SK-N-SH treated with all-trans-retinoic acid at 6 μM for 48 hours (cell line): ENCODE measurements at regions not wholly inside any gene's neighbourhood (a gene's known extent, or its start where the extent isn't known, plus 50 kb on each side); places are given as distances from the start of the nearest gene placed in this dataset.

Source experiments
- ARNTL ChIP-seq: fragments of 450-650 bp; formaldehyde crosslinking; IDR thresholded peaks from 2 replicates; pipeline ENCODE4 v1.5.0; 2020; ENCODE audit warnings: low read depth, mild to moderate bottlenecking, moderate library complexity, borderline replicate concordance
- ESRRG ChIP-seq: fragments of 250-450 bp; sonication (Bioruptor Pico); IDR thresholded peaks from 2 replicates; pipeline ENCODE4 v1.6.1; 2021; ENCODE audit warnings: mild to moderate bottlenecking
- OSR1 ChIP-seq: fragments of 250-450 bp; sonication (Bioruptor Pico); IDR thresholded peaks from 2 replicates; pipeline ENCODE4 v1.8.0; 2022; ENCODE audit warnings: moderate library complexity, mild to moderate bottlenecking, inconsistent platforms
- TCF4 ChIP-seq: fragments of 250-450 bp; sonication (Bioruptor Pico); IDR thresholded peaks from 2 replicates; pipeline ENCODE4 v1.8.0; 2021; ENCODE audit warnings: mild to moderate bottlenecking, moderate library complexity, borderline replicate concordance
- ZFP3 ChIP-seq: fragments of 250-450 bp; sonication (Bioruptor Pico); IDR thresholded peaks from 2 replicates; pipeline ENCODE4 v1.5.0; 2020; ENCODE audit warnings: mild to moderate bottlenecking, moderate library complexity
- ZFP30 ChIP-seq: fragments of 450-650 bp; formaldehyde crosslinking; IDR thresholded peaks from 2 replicates; pipeline ENCODE4 v1.5.0; 2022; ENCODE audit warnings: mild to moderate bottlenecking, moderate library complexity
- ZNF8 ChIP-seq: fragments of 450-650 bp; formaldehyde crosslinking; IDR thresholded peaks from 2 replicates; pipeline ENCODE4 v1.5.0; 2020; ENCODE audit warnings: mild to moderate bottlenecking, moderate library complexity
- TF ChIP-seq, protein P1 (sequence below): fragments of 250-450 bp; sonication (Bioruptor Pico); IDR thresholded peaks from 2 replicates; pipeline ENCODE4 v1.5.0; 2020; ENCODE audit warnings: mild to moderate bottlenecking, moderate library complexity
- TF ChIP-seq, protein P2 (sequence below): fragments of 250-450 bp; sonication (Bioruptor Pico); IDR thresholded peaks from 2 replicates; pipeline ENCODE4 v1.5.1; 2020; ENCODE audit warnings: low read depth, mild to moderate bottlenecking, moderate library complexity
- TF ChIP-seq, protein P3 (sequence below): fragments of 250-450 bp; sonication (Bioruptor Pico); IDR thresholded peaks from 2 replicates; pipeline ENCODE4 v1.5.1; 2021; ENCODE audit warnings: mild to moderate bottlenecking, moderate library complexity
- TF ChIP-seq, protein P4 (sequence below): fragments of 250-450 bp; sonication (Bioruptor Pico); IDR thresholded peaks from 2 replicates; pipeline ENCODE4 v1.8.0; 2021; ENCODE audit warnings: low read depth, mild to moderate bottlenecking, moderate library complexity, borderline replicate concordance

DNA sequence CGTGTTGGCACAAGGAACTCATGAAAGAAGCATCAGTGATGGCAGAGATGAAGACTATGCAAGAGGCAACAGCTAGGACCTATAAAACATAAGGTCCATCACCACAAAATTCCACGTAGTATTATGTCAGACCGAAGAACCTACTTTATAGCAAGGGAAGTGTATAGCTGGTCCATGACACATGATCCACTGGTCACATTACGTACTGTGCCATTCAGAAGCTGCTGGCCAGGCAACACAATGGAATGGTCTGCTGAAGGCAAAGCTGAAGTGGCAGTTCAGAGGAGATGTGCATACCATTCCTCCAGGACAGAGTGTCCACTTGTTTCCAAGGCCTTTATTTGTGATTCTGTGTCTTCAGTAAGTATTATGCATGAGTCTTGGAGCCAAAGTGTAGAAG lies 215.5 kb upstream of the UGT8 start:
- TF ChIP-seq, protein P1, sequence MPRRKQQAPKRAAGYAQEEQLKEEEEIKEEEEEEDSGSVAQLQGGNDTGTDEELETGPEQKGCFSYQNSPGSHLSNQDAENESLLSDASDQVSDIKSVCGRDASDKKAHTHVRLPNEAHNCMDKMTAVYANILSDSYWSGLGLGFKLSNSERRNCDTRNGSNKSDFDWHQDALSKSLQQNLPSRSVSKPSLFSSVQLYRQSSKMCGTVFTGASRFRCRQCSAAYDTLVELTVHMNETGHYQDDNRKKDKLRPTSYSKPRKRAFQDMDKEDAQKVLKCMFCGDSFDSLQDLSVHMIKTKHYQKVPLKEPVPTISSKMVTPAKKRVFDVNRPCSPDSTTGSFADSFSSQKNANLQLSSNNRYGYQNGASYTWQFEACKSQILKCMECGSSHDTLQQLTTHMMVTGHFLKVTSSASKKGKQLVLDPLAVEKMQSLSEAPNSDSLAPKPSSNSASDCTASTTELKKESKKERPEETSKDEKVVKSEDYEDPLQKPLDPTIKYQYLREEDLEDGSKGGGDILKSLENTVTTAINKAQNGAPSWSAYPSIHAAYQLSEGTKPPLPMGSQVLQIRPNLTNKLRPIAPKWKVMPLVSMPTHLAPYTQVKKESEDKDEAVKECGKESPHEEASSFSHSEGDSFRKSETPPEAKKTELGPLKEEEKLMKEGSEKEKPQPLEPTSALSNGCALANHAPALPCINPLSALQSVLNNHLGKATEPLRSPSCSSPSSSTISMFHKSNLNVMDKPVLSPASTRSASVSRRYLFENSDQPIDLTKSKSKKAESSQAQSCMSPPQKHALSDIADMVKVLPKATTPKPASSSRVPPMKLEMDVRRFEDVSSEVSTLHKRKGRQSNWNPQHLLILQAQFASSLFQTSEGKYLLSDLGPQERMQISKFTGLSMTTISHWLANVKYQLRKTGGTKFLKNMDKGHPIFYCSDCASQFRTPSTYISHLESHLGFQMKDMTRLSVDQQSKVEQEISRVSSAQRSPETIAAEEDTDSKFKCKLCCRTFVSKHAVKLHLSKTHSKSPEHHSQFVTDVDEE (CRISPR knock-in tag), result no peak
- no peak for TF ChIP-seq OSR1 (CRISPR knock-in tag)
- no peak for TF ChIP-seq ESRRG
- no peak for TF ChIP-seq ZFP30 (CRISPR knock-in tag)
- no peak for TF ChIP-seq ZNF8 (CRISPR knock-in tag)
- TF ChIP-seq ZFP3 (CRISPR knock-in tag), result no peak
- no peak for TF ChIP-seq TCF4
- no peak for TF ChIP-seq ARNTL (CRISPR knock-in tag)
- TF ChIP-seq, protein P2, sequence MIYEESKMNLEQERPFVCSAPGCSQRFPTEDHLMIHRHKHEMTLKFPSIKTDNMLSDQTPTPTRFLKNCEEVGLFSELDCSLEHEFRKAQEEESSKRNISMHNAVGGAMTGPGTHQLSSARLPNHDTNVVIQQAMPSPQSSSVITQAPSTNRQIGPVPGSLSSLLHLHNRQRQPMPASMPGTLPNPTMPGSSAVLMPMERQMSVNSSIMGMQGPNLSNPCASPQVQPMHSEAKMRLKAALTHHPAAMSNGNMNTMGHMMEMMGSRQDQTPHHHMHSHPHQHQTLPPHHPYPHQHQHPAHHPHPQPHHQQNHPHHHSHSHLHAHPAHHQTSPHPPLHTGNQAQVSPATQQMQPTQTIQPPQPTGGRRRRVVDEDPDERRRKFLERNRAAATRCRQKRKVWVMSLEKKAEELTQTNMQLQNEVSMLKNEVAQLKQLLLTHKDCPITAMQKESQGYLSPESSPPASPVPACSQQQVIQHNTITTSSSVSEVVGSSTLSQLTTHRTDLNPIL (CRISPR knock-in tag), result no peak
- TF ChIP-seq, protein P3, sequence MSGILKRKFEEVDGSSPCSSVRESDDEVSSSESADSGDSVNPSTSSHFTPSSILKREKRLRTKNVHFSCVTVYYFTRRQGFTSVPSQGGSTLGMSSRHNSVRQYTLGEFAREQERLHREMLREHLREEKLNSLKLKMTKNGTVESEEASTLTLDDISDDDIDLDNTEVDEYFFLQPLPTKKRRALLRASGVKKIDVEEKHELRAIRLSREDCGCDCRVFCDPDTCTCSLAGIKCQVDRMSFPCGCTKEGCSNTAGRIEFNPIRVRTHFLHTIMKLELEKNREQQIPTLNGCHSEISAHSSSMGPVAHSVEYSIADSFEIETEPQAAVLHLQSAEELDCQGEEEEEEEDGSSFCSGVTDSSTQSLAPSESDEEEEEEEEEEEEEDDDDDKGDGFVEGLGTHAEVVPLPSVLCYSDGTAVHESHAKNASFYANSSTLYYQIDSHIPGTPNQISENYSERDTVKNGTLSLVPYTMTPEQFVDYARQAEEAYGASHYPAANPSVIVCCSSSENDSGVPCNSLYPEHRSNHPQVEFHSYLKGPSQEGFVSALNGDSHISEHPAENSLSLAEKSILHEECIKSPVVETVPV (CRISPR knock-in tag), result no peak
- TF ChIP-seq, protein P4, sequence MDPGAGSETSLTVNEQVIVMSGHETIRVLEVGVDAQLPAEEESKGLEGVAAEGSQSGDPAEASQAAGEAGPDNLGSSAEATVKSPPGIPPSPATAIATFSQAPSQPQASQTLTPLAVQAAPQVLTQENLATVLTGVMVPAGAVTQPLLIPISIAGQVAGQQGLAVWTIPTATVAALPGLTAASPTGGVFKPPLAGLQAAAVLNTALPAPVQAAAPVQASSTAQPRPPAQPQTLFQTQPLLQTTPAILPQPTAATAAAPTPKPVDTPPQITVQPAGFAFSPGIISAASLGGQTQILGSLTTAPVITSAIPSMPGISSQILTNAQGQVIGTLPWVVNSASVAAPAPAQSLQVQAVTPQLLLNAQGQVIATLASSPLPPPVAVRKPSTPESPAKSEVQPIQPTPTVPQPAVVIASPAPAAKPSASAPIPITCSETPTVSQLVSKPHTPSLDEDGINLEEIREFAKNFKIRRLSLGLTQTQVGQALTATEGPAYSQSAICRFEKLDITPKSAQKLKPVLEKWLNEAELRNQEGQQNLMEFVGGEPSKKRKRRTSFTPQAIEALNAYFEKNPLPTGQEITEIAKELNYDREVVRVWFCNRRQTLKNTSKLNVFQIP, result no peak
